PC-3 (cell line): ENCODE measurements at regions not wholly inside any gene's neighbourhood (a gene's known extent, or its start where the extent isn't known, plus 50 kb on each side); places are given as distances from the start of the nearest gene placed in this dataset.
"Not testable (repeated sequence)": the region's sequence is repeated elsewhere in the genome, so short reads cannot be mapped to it uniquely, and the experiment has no call there.

Experiments used
- EZH2 ChIP-seq: fragments of 300-600 bp; sonication (generic); IDR thresholded peaks from one replicate; pipeline ENCODE4 v1.6.1; 2017; ENCODE audit warnings: antibody characterized with exemption, mild to moderate bottlenecking, low read length; ENCODE audit not compliant: unreplicated experiment
- TF ChIP-seq, protein P1 (sequence below): fragments of 300-600 bp; sonication (generic); conservative IDR thresholded peaks from 2 replicates; pipeline ENCODE4 v1.5.1; 2017; ENCODE audit warnings: antibody characterized with exemption, low read depth, mild to moderate bottlenecking, low read length

- TF ChIP-seq, protein P1, sequence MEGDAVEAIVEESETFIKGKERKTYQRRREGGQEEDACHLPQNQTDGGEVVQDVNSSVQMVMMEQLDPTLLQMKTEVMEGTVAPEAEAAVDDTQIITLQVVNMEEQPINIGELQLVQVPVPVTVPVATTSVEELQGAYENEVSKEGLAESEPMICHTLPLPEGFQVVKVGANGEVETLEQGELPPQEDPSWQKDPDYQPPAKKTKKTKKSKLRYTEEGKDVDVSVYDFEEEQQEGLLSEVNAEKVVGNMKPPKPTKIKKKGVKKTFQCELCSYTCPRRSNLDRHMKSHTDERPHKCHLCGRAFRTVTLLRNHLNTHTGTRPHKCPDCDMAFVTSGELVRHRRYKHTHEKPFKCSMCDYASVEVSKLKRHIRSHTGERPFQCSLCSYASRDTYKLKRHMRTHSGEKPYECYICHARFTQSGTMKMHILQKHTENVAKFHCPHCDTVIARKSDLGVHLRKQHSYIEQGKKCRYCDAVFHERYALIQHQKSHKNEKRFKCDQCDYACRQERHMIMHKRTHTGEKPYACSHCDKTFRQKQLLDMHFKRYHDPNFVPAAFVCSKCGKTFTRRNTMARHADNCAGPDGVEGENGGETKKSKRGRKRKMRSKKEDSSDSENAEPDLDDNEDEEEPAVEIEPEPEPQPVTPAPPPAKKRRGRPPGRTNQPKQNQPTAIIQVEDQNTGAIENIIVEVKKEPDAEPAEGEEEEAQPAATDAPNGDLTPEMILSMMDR = not testable (repeated sequence)
- TF ChIP-seq EZH2 = not testable (repeated sequence)
Observed at GRCh38 chr21:20201323-20201722, 796.9 kb upstream of the NCAM2 start.
